ENCODE measurements at regions not wholly inside any gene's neighbourhood (a gene's known extent, or its start where the extent isn't known, plus 50 kb on each side); places are given as distances from the start of the nearest gene placed in this dataset.
"Not testable (repeated sequence)": the region's sequence is repeated elsewhere in the genome, so short reads cannot be mapped to it uniquely, and the experiment has no call there.

- DNase-seq, result no peak
Observed at GRCh38 chr3:5035113-5035512, 55.9 kb downstream of the BHLHE40 start.

- DNase-seq, result no peak
Observed at GRCh38 chr3:5035692-5036391, 56.6 kb downstream of the BHLHE40 start.

GRCh38 chr3:5036392-5036766 is 57.1 kb downstream of the BHLHE40 start:
- no peak for DNase-seq

GRCh38 chr3:5036858-5037257 is 57.6 kb downstream of the BHLHE40 start:
- no peak for DNase-seq

- DNase-seq, result no peak
Observed at GRCh38 chr3:5039585-5039984, 60.3 kb downstream of the BHLHE40 start.

- DNase-seq, result no peak
Observed at GRCh38 chr3:5041315-5041714, 62.1 kb downstream of the BHLHE40 start.

- no peak for DNase-seq
Observed at GRCh38 chr3:5045961-5046360, 66.7 kb downstream of the BHLHE40 start.

GRCh38 chr3:5047764-5048419 is 68.7 kb downstream of the BHLHE40 start:
- DNase-seq, result no peak

GRCh38 chr3:5051772-5052171 is 70.3 kb upstream of the ARL8B start:
- DNase-seq, result no peak

GRCh38 chr3:5052247-5052646 is 69.8 kb upstream of the ARL8B start:
- no peak for DNase-seq

- no peak for DNase-seq
Observed at GRCh38 chr3:5053021-5053831, 68.9 kb upstream of the ARL8B start.

GRCh38 chr3:5054098-5054497 is 68.0 kb upstream of the ARL8B start:
- no peak for DNase-seq

GRCh38 chr3:5054579-5054978 is 67.5 kb upstream of the ARL8B start:
- DNase-seq, result not testable (repeated sequence)

- DNase-seq, result no peak
Observed at GRCh38 chr3:5055357-5056110, 66.6 kb upstream of the ARL8B start.

GRCh38 chr3:5056111-5056391 is 66.0 kb upstream of the ARL8B start:
- no peak for DNase-seq

- no peak for DNase-seq
Observed at GRCh38 chr3:5057272-5057671, 64.8 kb upstream of the ARL8B start.

- DNase-seq, result peak; percentile 49
Observed at GRCh38 chr3:5057857-5058324, 64.2 kb upstream of the ARL8B start.

GRCh38 chr3:5058471-5058951 is 63.6 kb upstream of the ARL8B start:
- peak; percentile 86 for DNase-seq

- DNase-seq, result no peak
Observed at GRCh38 chr3:5059782-5060181, 62.3 kb upstream of the ARL8B start.

GRCh38 chr3:5061218-5061569 is 60.9 kb upstream of the ARL8B start:
- no peak for DNase-seq

GRCh38 chr3:5063724-5064123 is 58.4 kb upstream of the ARL8B start:
- no peak for DNase-seq

GRCh38 chr3:5068531-5069050 is 53.5 kb upstream of the ARL8B start:
- DNase-seq, result no peak

Data from skin of body (tissue), 1 donor.